ENCODE measurements at regions not wholly inside any gene's neighbourhood (a gene's known extent, or its start where the extent isn't known, plus 50 kb on each side); places are given as distances from the start of the nearest gene placed in this dataset.

GRCh38 chr2:59462422-59463197 is 1090.8 kb downstream of the BCL11A start:
- no peak for DNase-seq

GRCh38 chr2:59461127-59461526 is 1092.3 kb downstream of the BCL11A start:
- no peak for DNase-seq

- DNase-seq = no peak
Measured at GRCh38 chr2:59458800-59459199, 1094.7 kb downstream of the BCL11A start.

- DNase-seq = no peak
Measured at GRCh38 chr2:59456285-59456684, 1097.2 kb downstream of the BCL11A start.

- DNase-seq = no peak
Measured at GRCh38 chr2:59449274-59449673, 1104.2 kb downstream of the BCL11A start.

GRCh38 chr2:59440491-59440890 is 1113.0 kb downstream of the BCL11A start:
- DNase-seq = no peak

GRCh38 chr2:59435635-59436034 is 1117.8 kb downstream of the BCL11A start:
- DNase-seq = no peak

- no peak for DNase-seq
Measured at GRCh38 chr2:59428940-59429339, 1124.5 kb downstream of the BCL11A start.

GRCh38 chr2:59427980-59428379 is 1125.5 kb downstream of the BCL11A start:
- no peak for DNase-seq

- DNase-seq = no peak
Measured at GRCh38 chr2:59425247-59425646, 1128.2 kb downstream of the BCL11A start.

- DNase-seq = no peak
Measured at GRCh38 chr2:59413751-59414570, 1139.5 kb downstream of the BCL11A start.

- no peak for DNase-seq
Measured at GRCh38 chr2:59399126-59399525, 1154.3 kb downstream of the BCL11A start.

GRCh38 chr2:59398081-59398480 is 1155.4 kb downstream of the BCL11A start:
- DNase-seq = no peak

- no peak for DNase-seq
Measured at GRCh38 chr2:59395119-59395518, 1154.0 kb upstream of the FANCL start.

- no peak for DNase-seq
Measured at GRCh38 chr2:59391896-59392295, 1150.8 kb upstream of the FANCL start.

GRCh38 chr2:59390581-59390980 is 1149.5 kb upstream of the FANCL start:
- DNase-seq = no peak

GRCh38 chr2:59389240-59389639 is 1148.1 kb upstream of the FANCL start:
- no peak for DNase-seq

- DNase-seq = no peak
Measured at GRCh38 chr2:59385971-59386370, 1144.8 kb upstream of the FANCL start.

GRCh38 chr2:59383473-59383872 is 1142.3 kb upstream of the FANCL start:
- no peak for DNase-seq

- no peak for DNase-seq
Measured at GRCh38 chr2:59378127-59378526, 1137.0 kb upstream of the FANCL start.

GRCh38 chr2:59366288-59366687 is 1125.2 kb upstream of the FANCL start:
- no peak for DNase-seq

- no peak for DNase-seq
Measured at GRCh38 chr2:59354498-59354897, 1113.4 kb upstream of the FANCL start.
